Subcutaneous abdominal adipose tissue (tissue), 5 donors: ENCODE measurements at regions not wholly inside any gene's neighbourhood (a gene's known extent, or its start where the extent isn't known, plus 50 kb on each side); places are given as distances from the start of the nearest gene placed in this dataset.

Experiments used
- H3K27ac ChIP-seq: one replicate; pipeline ENCODE4 v1.7.0; 2013; ENCODE audit warnings: low read depth, mild to moderate bottlenecking, inconsistent platforms, low read length, moderate library complexity
- H3K27me3 ChIP-seq, 5 donors: one replicate each; pipeline ENCODE4 v1.7.0; 2013; ENCODE audit warnings: low read length in 5 of 5, inconsistent platforms in 1 of 5; ENCODE audit not compliant: control insufficient read depth in 5 of 5, insufficient read depth in 4 of 5
- H3K36me3 ChIP-seq, 5 donors: one replicate each; pipeline ENCODE4 v1.7.0; 2013; ENCODE audit warnings: low read length in 5 of 5; ENCODE audit not compliant: control insufficient read depth in 5 of 5, insufficient read depth in 5 of 5
- H3K4me1 ChIP-seq, 5 donors: one replicate each; pipeline ENCODE4 v1.7.0; 2013; ENCODE audit warnings: low read length in 5 of 5, mild to moderate bottlenecking in 3 of 5, moderate library complexity in 1 of 5; ENCODE audit not compliant: control insufficient read depth in 5 of 5, insufficient read depth in 5 of 5
- H3K4me3 ChIP-seq, 5 donors: one replicate each; pipeline ENCODE4 v1.7.0; 2013; ENCODE audit warnings: low read length in 5 of 5, low read depth in 1 of 5
- H3K9ac ChIP-seq, 5 donors: one replicate each; pipeline ENCODE4 v1.7.0; 2013; ENCODE audit warnings: low read length in 5 of 5, mild to moderate bottlenecking in 4 of 5, moderate library complexity in 3 of 5
- H3K9me3 ChIP-seq, 5 donors: one replicate each; pipeline ENCODE4 v1.7.0; 2013; ENCODE audit warnings: low read length in 5 of 5; ENCODE audit not compliant: control insufficient read depth in 5 of 5
- donor health status: healthy.
- donor health status: healthy.
- donor health status: healthy.
- donor health status: healthy.
- donor health status: healthy.

- no peak overlapping the region for H3K9ac ChIP-seq
- H3K9me3 ChIP-seq = no peaks in the 10 kb centered on the region
- H3K4me1 ChIP-seq = no peaks in the 10 kb centered on the region
- H3K36me3 ChIP-seq = no peaks in the 10 kb centered on the region
- H3K27me3 ChIP-seq = no peaks in the 10 kb centered on the region
- no peak overlapping the region for H3K4me3 ChIP-seq
- no peak overlapping the region for H3K27ac ChIP-seq
Measured at GRCh38 chr7:113175525-113176104, 57.3 kb upstream of the SMIM30 start.

GRCh38 chr7:113172726-113173125, 54.4 kb upstream of the SMIM30 start:
- Histone ChIP-seq H3K9me3 (no peaks in the 10 kb centered on the region), H3K9ac (no peak overlapping the region), H3K4me1 (no peaks in the 10 kb centered on the region), H3K4me3 (no peak overlapping the region), H3K27me3 (no peaks in the 10 kb centered on the region), H3K27ac (no peak overlapping the region), H3K36me3 (no peaks in the 10 kb centered on the region)

- Histone ChIP-seq H3K27ac (no peak overlapping the region), H3K9ac (no peak overlapping the region), H3K9me3 (no peaks in the 10 kb centered on the region)
Measured at GRCh38 chr7:113170591-113170990, 52.2 kb upstream of the SMIM30 start.

More at GRCh38 chr7:113170591-113170990, 52.2 kb upstream of the SMIM30 start:
- H3K36me3 ChIP-seq = no peaks in the 10 kb centered on the region
- H3K4me1 ChIP-seq = no peaks in the 10 kb centered on the region
- no peaks in the 10 kb centered on the region for H3K27me3 ChIP-seq
- H3K4me3 ChIP-seq = no peak overlapping the region
